NCI-H2227 treated with DMSO at 0.1 percent for 48 hours (cell line): ENCODE measurements at regions not wholly inside any gene's neighbourhood (a gene's known extent, or its start where the extent isn't known, plus 50 kb on each side); places are given as distances from the start of the nearest gene placed in this dataset.
A peak's percentile ranks its signal among the peaks of the same experiment; 100 is the strongest.
"Not testable (repeated sequence)": the region's sequence is repeated elsewhere in the genome, so short reads cannot be mapped to it uniquely, and the experiment has no call there.

Experiments used
- DNase-seq: peaks from one replicate; lab custom pipeline; 2025; lab: John Stamatoyannopoulos, UW

DNA sequence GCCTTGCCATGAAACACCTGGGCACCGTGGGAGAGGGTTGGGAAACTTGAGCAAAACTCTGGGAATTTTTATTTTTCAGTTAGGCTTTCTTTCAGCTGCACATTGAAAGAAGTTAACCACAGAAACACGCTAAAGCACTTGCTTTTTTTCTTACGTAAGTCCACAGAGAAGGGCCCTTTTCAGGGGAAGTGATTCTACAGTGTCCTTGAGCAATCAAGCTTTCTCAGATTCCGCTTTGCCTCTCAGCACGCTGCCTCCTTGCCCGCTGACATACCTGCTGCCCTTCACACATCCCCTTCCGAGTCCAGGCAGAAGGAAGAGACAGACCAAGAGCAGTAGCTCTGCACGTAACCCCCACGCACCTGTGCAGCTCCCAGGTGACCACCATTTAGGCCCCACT lies 135.5 kb upstream of the MYT1L start:
- no peak for DNase-seq

DNA sequence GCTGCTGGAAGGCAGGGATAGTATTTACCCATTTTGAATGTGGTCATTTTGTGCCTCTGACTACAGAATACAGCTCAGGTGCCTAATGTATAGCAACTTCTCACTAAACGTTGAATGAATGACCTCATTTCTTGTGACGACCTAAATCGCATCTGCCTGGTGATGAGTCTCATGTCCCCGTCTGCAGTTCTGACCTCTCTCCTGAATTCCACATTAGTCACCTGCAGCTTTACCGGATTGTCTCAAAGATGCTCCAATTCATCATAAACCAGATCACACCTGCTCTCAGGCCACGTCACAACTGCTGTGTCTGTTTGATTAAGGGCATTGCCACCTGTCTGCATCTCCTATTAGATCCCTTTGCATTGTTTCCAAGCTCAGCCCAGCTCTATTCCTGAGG lies 133.6 kb upstream of the MYT1L start:
- DNase-seq: no peak

DNA sequence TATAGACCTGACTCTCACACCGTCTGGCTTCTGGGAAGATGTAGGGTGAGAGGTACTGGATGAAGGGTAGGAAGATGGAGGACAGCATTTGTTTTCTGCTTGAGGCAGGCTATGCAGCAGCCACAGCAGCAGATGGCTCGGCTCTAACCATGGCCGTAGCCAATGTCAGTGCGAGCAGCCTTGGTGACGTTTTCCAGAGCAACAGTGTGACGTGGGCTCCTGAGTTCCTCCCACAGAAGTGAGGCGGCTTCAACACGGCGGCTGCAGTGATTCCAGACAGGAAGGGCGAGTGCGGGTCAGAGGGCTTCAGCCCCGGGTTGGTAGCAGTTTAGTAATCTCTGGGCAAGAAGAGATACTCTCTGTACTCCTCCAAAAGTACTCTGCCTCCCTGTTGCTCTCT lies 133.0 kb upstream of the MYT1L start:
- DNase-seq: peak; percentile 78

DNA sequence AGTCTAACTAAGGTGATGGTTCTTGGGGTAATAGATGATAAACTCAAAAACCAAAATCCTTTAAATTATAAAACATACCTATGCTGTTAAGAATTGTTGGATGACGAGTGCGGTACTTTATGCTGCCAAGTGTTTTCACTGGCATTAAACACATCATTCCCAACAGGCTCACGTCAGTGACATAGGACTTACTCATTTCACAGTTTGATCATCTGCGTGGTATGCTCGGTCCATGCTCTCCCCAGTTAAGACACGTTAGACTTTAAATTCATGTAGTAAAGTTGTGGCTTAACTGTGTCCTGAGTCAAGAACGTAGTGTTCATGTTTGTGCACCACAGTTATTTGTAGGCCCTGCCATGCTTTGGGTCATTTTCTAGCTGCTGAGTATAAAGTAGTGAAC lies 125.6 kb upstream of the MYT1L start:
- no peak for DNase-seq

DNA sequence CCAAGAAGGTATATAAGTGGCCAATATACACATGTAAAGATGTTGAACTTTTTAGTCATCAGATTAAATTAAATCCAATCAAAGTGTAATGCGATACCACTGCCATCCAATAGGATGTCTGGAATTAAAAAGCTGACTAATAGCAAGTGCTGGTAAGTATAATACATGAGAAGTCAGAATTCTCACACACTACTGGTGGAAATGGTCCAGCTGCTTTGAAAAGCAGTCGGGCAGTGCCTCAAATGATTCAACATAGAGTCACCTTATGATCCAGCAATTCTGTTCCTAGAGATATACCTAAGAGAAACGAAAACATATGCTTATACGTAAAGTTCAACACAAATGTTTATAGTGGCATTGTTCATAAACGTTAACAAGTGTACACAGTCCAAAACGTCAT lies 124.1 kb upstream of the MYT1L start:
- no peak for DNase-seq

DNA sequence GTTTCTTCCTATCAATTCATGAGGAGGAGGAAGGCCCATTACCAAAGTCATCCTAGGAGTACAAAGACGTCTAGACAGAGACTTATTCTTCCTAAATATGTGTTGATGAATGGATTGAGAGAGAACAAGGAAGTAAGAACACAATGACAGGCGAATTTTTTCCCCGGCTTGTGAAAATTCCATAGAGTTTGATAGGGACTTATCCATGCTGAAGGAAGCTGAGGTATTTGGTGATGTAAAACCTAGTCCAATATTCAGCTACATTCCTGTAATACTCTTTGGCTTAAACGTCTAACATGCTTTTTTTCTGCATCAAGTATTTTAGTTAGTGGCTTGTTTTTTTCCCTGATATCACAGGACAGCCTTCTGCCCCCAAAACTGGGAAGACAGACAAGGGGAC lies 121.9 kb upstream of the MYT1L start:
- no peak for DNase-seq

DNA sequence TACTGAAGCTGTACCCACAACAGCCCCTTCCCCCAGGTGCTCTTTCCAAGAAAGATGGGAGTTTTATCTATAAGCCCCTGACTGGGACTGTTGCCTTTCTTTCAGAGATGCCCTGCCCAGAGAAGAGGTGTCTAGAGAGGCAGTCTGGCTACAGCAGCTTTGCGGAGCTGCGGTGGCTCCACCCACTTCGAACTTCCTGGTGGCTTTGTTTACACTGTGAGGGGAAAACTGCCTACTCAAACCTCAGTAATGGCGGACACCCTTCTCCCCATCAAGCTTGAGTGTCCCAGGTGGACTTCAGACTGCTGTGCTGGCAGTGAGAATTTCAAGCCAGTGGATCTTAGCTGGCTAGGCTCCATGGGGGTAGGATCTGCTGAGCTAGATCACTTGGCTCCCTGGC lies 120.2 kb upstream of the MYT1L start:
- not testable (repeated sequence) for DNase-seq

DNA sequence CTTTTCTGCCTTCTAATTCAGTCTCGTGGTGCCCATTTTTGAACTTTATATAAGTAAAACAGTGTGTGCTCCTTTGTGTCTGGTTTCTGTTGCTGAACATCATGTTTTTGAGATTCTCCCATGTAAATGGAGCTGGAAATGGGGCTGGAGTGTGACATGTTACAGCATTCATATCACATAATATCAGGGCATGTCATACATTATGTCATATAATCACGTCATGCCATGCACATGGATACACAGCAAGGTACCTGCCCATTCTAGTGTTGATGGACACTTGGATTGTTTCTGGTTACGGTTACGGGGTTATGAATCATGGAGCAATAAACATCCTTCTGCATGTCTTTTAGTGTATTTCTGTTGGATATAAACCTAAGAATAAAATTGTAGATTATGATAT lies 117.1 kb upstream of the MYT1L start:
- DNase-seq: no peak

DNA sequence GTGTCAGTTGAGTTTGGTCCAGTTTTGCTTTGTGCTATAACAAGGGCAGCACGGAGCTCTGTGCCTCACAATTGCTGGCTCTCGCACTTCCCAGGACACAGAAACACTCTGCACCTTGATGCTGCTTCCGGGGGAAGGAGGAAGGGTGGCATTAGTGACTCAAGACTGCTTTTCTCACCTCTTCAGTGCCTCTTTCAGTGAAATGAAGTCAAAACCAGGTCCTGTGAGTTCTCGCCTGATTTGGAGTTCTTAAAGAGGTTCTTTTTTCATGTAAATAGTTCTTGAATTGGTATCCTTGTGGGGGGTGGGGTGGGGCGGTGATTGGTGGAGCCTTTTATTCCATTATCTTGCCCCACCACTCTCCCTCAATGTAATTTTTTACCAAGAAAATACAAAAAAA lies 91.5 kb upstream of the MYT1L start:
- no peak for DNase-seq

DNA sequence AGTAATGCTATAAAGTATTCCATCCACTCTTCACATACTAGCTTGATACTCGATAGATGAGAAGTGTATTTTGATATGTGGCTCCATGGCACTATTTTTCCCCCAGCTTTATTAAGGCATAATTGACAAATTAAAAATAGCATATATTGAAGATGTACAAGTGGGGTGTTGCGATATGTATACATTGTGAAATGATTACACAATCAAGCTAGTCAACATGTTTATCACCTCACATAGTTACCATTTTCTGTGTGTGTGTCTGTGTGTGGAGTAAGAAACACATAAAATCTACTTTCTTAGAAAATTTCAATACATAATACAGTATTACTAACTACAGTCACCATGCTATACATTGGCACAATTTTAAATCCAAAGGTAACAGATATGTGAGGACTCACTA lies 82.5 kb upstream of the MYT1L start:
- no peak for DNase-seq

DNA sequence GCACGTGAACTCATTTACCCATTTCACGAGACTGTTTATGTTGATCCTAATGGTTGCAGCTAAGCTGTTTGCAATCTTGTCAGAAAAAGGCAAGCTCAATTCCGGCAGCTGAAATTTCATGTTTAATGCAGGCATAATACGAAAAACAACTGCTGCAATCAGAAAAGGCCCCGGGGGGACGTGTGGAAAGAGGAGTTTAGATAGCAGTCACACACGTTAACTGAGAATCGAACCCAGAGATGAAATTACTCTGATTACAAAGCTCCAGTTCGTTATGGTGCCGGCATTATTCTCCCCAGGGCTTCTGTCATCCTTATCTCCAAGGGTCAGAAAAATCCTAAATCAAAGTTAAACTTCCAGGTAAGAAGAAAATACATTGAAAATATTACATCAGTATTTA lies 79.9 kb upstream of the MYT1L start:
- no peak for DNase-seq

DNA sequence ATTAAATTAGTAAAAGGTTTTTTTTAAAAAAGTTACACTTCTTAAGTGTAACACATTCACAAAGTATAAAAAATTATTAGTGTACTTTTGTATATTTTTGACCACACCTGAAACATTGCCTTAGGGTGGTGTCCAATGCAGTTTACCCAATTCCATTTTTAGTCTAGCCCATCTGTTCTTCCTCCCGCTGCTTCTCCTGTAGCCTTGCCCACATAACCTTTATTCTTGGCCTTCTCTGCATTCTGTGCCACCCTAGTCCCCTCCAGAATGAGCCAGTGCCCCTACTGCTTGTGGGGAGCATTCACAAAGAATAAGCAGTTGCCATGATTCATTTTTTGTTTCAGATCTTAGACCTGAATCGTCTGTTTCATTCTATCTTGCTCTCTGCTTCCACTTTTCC lies 78.4 kb upstream of the MYT1L start:
- no peak for DNase-seq

DNA sequence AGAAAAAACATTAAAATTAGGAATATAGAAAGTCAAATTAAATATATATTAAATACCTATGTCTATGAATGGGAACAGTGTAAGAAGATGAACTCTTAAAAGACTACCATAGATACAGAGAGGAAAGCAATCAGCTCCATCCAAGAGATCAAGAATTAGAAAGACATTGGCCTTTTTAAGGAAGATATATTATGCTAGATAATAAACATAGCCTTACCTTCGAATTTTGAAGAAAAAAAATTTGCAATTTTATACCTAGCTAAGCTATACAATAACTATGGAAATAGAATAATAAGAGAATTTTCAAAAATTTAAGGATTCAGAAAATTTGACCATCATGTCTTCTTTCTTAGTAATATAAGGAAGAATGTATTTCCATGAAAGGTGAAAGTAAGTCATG lies 74.7 kb upstream of the MYT1L start:
- DNase-seq: no peak

DNA sequence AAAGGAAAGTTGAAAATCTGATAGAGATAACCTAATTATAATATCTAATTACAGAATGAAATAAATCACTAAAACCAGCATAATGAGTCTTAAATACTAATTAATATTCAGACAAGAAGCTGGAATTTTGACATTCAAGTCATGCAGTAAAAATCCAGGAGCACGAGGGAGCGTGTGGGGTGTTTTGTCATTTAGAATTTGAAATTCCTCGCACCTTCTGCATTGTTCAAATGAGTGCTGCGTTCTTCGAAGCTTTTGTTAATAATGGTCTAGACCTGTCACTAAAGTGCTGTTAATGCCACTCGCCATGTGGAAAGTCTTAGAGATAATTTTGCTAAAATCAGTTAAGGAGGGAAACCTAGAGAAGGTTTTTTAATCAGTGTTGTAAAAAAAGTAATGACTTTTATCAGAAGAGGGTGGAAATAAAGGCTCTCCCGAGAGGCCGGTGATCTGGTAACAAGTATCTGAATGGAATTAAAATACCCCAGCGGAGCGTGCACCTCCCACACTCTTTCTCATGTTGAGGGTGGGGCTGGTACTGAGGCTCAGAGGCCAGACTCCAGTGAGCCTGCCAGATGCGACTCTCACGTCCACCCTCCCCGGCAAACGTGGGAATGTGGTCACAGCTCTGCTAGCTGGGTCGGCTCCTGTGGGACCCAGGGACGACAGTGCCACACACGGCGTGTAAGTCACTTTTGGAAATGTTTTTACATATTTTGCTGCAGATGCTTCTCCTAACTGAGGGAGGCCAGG lies 69.4 kb upstream of the MYT1L start:
- no peak for DNase-seq

DNA sequence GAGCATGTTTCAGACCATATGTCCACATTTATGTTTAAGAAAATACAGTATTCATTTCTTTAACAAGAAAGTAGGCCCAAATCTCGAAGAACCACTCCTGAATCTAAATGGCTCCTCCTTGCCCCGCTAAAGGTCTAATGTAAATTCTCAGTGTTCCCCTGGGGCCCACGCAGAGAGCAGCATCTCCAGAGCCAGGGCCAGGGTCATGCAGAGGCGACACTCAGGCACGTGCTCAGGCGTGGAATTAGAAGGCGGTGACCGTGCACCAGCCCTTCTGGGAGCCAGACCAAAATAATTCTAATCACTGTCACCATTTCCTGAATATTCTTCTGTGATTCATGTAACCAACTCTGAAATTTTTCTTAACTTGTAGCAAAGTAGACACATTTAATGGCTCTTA lies 68.3 kb upstream of the MYT1L start:
- DNase-seq: no peak

DNA sequence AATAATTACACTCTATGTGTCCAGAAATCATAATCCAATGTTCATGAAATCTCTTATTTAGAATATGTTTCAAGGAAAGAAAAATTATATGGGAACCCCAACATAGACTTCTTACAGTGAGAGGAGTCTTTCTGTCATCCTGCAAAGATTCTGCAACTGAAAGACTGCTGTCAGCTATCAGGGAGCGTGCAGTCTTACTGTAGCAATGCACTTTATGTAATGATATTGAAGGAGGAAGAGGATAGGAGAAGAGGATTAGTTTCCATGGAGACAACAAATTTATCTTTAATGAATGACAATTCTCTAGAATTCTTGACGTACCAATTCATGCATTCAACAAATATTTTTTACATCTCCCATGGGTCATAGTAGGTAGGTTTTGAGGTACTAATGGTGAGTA lies 61.3 kb upstream of the MYT1L start:
- no peak for DNase-seq

DNA sequence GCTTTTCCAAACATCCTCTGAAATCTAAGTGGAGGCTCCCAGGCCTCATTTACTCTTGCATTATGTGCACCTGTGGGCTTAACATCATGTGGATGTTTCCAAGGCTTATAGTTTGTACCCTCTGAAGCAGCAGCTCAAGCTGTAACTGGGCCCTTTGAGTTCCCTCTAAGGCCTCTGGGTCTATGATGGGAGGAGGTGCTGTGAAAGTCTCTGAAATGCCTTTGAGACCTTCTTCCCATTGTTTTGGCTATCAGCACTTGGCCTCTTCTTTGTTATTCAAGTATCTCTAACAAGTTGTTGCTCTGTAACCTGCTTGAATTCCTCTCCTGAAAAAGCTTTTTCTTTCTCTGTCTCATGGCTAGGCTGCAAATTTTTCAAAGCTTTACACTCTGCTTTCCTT lies 58.1 kb upstream of the MYT1L start:
- no peak for DNase-seq
